GM12875 (cell line): ENCODE measurements at regions not wholly inside any gene's neighbourhood (a gene's known extent, or its start where the extent isn't known, plus 50 kb on each side); places are given as distances from the start of the nearest gene placed in this dataset.

Experiments
- H3K4me3 ChIP-seq: one replicate; pipeline ENCODE4 v1.5.1; 2011; ENCODE audit warnings: low read depth, low read length, control low read depth
- TF ChIP-seq, protein P1 (sequence below): IDR thresholded peaks from 2 replicates; pipeline ENCODE4 v1.5.1; 2011; ENCODE audit warnings: low read depth, mild to moderate bottlenecking, control low read depth, inconsistent platforms, low read length, moderate library complexity, borderline replicate concordance; ENCODE audit not compliant: insufficient read depth

GRCh38 chr2:121110924-121111323 is 174.1 kb downstream of the TFCP2L1 start:
- TF ChIP-seq, protein P1, sequence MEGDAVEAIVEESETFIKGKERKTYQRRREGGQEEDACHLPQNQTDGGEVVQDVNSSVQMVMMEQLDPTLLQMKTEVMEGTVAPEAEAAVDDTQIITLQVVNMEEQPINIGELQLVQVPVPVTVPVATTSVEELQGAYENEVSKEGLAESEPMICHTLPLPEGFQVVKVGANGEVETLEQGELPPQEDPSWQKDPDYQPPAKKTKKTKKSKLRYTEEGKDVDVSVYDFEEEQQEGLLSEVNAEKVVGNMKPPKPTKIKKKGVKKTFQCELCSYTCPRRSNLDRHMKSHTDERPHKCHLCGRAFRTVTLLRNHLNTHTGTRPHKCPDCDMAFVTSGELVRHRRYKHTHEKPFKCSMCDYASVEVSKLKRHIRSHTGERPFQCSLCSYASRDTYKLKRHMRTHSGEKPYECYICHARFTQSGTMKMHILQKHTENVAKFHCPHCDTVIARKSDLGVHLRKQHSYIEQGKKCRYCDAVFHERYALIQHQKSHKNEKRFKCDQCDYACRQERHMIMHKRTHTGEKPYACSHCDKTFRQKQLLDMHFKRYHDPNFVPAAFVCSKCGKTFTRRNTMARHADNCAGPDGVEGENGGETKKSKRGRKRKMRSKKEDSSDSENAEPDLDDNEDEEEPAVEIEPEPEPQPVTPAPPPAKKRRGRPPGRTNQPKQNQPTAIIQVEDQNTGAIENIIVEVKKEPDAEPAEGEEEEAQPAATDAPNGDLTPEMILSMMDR: no peak
- H3K4me3 ChIP-seq: no peak overlapping the region

- H3K4me3 ChIP-seq: no peak overlapping the region
Observed at GRCh38 chr2:121118951-121119350, 166.1 kb downstream of the TFCP2L1 start.

DNA sequence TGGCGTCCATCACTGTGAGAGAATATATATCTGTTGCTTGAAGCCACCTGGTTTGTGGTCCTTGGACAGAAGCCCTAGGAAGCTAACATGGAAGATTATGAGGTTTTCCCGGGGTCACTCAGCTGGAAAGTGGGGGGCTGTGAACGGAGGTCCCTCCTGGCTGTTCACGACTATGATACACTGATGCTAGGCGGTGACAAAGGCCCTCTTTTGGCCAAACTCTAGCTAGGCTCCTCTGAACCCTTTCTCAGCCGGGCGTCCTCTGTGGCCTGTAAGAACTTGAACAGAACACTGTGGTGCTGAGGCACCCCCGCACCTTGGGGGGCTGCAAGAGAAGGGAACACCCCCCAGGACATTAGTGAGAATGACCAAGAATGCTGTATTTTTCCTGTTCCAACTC is 164.6 kb downstream of the TFCP2L1 start:
- H3K4me3 ChIP-seq: no peak overlapping the region
- TF ChIP-seq, protein P1: no peak

More at GRCh38 chr2:121118951-121119350, 166.1 kb downstream of the TFCP2L1 start:
- TF ChIP-seq, protein P1: no peak

DNA sequence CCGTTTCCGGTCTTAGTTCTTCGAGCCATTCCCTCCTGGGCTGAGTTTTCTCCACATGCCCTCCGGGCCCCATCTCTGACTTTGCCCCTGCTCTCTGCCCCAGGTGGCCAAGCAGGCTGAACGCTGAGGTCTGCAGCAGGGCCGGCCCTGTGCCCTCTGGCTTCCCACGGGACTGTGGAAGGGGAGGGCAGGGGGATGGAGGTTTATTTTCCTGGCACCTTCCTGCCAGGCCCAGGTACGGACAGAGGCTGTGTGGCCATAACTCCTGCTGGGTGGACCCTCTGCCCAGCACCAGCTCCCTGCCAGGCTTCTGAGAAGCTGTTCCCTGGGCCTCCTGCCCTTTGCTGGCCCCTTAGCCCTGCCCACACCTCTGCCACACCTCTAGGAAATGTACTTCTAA is 164.0 kb downstream of the TFCP2L1 start:
- no peak overlapping the region for H3K4me3 ChIP-seq
- TF ChIP-seq, protein P1: no peak

DNA sequence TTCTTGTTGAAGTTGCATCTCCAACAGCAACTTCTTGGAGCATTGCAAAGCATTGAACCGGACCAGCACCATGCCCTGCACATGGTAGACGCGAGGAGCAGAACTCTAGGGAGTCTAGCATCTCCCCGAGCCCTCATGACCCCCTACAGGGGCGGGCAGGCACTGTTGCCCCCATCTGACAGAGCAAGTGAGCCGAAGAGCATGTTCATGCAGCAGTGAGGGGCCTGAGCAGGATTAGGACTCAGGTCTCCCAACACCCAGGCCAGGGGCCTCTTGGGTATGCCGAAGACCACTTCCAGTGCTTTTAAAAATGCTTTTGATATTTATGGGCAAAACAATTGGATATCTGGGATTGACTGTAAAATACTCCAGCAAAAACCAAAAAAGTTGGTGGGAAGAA is 163.3 kb downstream of the TFCP2L1 start:
- TF ChIP-seq, protein P1: no peak

GRCh38 chr2:121123268-121123667 is 161.7 kb downstream of the TFCP2L1 start:
- TF ChIP-seq, protein P1: no peak
- H3K4me3 ChIP-seq: no peak overlapping the region

More for the DNA sequence above, 163.3 kb downstream of the TFCP2L1 start:
- H3K4me3 ChIP-seq: no peak overlapping the region

DNA sequence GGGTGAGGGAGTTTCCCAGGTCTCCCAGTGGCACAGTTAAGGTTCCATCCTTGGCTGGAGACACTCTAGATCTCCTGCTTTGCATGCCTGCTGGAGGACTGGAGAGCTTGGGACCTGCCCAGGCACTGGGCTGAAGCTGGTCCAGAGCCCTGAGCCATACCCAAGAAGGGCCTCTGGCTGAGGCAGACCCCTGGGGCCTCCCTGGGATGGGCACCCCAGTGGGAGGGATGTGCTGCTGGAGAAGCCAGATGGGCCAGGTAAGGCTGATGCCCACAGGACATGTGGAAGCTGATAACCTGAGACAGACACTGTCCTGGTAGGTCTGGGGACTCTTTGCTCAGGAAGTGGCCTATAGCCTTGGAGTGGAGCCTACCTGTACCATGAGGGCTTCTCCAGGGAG is 160.7 kb downstream of the TFCP2L1 start:
- TF ChIP-seq, protein P1: no peak
- no peak overlapping the region for H3K4me3 ChIP-seq
